K562 (cell line): ENCODE measurements at regions not wholly inside any gene's neighbourhood (a gene's known extent, or its start where the extent isn't known, plus 50 kb on each side); places are given as distances from the start of the nearest gene placed in this dataset.

Source experiments
- ATAC-seq: fragments of 200-7000 bp; cut with Tn5 transposase; 3 replicates; pipeline ENCODE4 v1.9.1; 2020; ENCODE audit warnings: moderate library complexity
- BruUV-seq: library from RNA; stranded (reverse); fragments of 400-500 nt; replicated peaks from 2 replicates; lab custom pipeline; 2021; lab: Mats Ljungman, UMichigan
- CTCF ChIA-PET: fragments of 300-600 bp; formaldehyde crosslinking; extraction: SDS; loops from one replicate; lab custom pipeline; 2021; ENCODE audit warnings: low intra/inter-chr PET ratio; lab: Yijun Ruan, JAX
- POLR2A ChIA-PET: fragments of 300-600, 350-650 bp; sonication (Branson Sonifier 250); formaldehyde crosslinking; extraction: SDS; loops from one replicate; lab custom pipeline; 2021; ENCODE audit warnings: antibody characterized with exemption, inconsistent platforms; lab: Yijun Ruan, JAX
- DNase-seq, 4 experiments: peaks; one replicate each; pipeline versions ENCODE4 v3.0.0 to v3.0.0-alpha.2; 2011 to 2018; ENCODE audit warnings: low spot score in 3 of 4, mixed read lengths in 3 of 4; ENCODE audit errors: extremely low read depth in 1 of 4
- FAIRE-seq: peaks from 2 replicates; lab custom pipeline; 2011; peaks lifted over from hg19 to GRCh38; lab: Jason Lieb, UNC
- H2AFZ ChIP-seq: 2 replicates; pipeline ENCODE4 v1.6.0; 2011; ENCODE audit warnings: low read depth, low read length, control low read depth, inconsistent platforms
- H3K27ac ChIP-seq: fragments of 200-600 bp; 3 replicates; pipeline ENCODE4 v1.8.0; 2011; ENCODE audit warnings: low read depth, mild to moderate bottlenecking, control low read depth, inconsistent platforms, low read length, moderate library complexity, mixed read lengths; ENCODE audit errors: extremely low read depth
- H3K27me3 ChIP-seq, 2 experiments: fragments of 300-600 bp in 1 of 2; 2 replicates in 1 of 2; 3 replicates in 1 of 2; pipeline versions ENCODE4 v1.6.0 to v1.8.0; 2011; ENCODE audit warnings: inconsistent platforms in 2 of 2, low read length in 2 of 2, mild to moderate bottlenecking in 1 of 2, mixed read lengths in 1 of 2, moderate library complexity in 1 of 2; ENCODE audit not compliant: control insufficient read depth in 2 of 2, insufficient read depth in 2 of 2
- H3K36me3 ChIP-seq: fragments of 300-600 bp; 3 replicates; pipeline ENCODE4 v1.8.0; 2011; ENCODE audit warnings: mild to moderate bottlenecking, low read length, inconsistent platforms; ENCODE audit not compliant: control insufficient read depth, insufficient read depth
- H3K4me1 ChIP-seq, 2 experiments: fragments of 200-600 bp in 1 of 2; replicated peaks in 1 of 2; 2 replicates in 1 of 2; 3 replicates in 1 of 2; pipeline versions ENCODE4 v1.5.1 to v1.8.0; 2011; ENCODE audit warnings: inconsistent platforms in 2 of 2, low read length in 2 of 2, mild to moderate bottlenecking in 1 of 2, mixed read lengths in 1 of 2, moderate library complexity in 1 of 2; ENCODE audit not compliant: control insufficient read depth in 2 of 2, insufficient read depth in 2 of 2
- H3K4me2 ChIP-seq: 2 replicates; pipeline ENCODE4 v1.6.1; 2011; ENCODE audit warnings: low read length, control low read depth, inconsistent platforms, mixed read lengths; ENCODE audit not compliant: insufficient read depth
- H3K4me3 ChIP-seq: fragments of 200-600 bp; sonication (generic), shearing (Covaris generic); 2 replicates; pipeline ENCODE4 v1.5.1; 2016; ENCODE audit warnings: control low read depth, inconsistent platforms
- H3K79me2 ChIP-seq: fragments of 200-600 bp; 3 replicates; pipeline ENCODE4 v1.8.0; 2011; ENCODE audit warnings: low read length, inconsistent platforms; ENCODE audit not compliant: control insufficient read depth, insufficient read depth
- H3K9ac ChIP-seq, 2 experiments: 2 replicates each; pipeline versions ENCODE4 v1.6.0 to v1.6.1; 2011; ENCODE audit warnings: low read depth in 2 of 2, low read length in 2 of 2, control low read depth in 1 of 2, inconsistent platforms in 1 of 2, mild to moderate bottlenecking in 1 of 2, mixed read lengths in 1 of 2; ENCODE audit not compliant: insufficient read depth in 1 of 2
- H3K9me1 ChIP-seq: one replicate; pipeline ENCODE4 v1.6.0; 2011; ENCODE audit warnings: inconsistent platforms, mild to moderate bottlenecking, low read length, moderate library complexity; ENCODE audit not compliant: control insufficient read depth, insufficient read depth
- H3K9me3 ChIP-seq: replicated peaks from 2 replicates; pipeline ENCODE4 v1.5.1; 2011; ENCODE audit warnings: low read depth, low read length, inconsistent platforms; ENCODE audit not compliant: control insufficient read depth, insufficient read depth
- H4K20me1 ChIP-seq: replicated peaks from 2 replicates; pipeline ENCODE4 v1.6.1; 2011; ENCODE audit warnings: low read length, inconsistent platforms, mixed read lengths; ENCODE audit not compliant: control insufficient read depth, insufficient read depth
- ATF1 ChIP-seq, 2 experiments: fragments of 450-650 bp in 1 of 2; IDR thresholded peaks; 2 replicates each; pipeline ENCODE4 v1.6.1; 2016; ENCODE audit warnings: missing compliant biosample characterization in 1 of 2, missing genetic modification characterization in 1 of 2
- HCFC1 ChIP-seq: IDR thresholded peaks from 2 replicates; pipeline ENCODE4 v1.6.1; 2012; ENCODE audit warnings: low read depth, low read length, improper control_type of control experiment
- KLF13 ChIP-seq: fragments of 450-650 bp; IDR thresholded peaks from 2 replicates; pipeline ENCODE4 v1.6.1; 2016; ENCODE audit warnings: missing genetic modification characterization, low read depth, mild to moderate bottlenecking, missing compliant biosample characterization, moderate library complexity, borderline replicate concordance
- MECOM ChIP-seq: fragments of 250-450 bp; sonication (Bioruptor Pico); IDR thresholded peaks from 2 replicates; pipeline ENCODE4 v1.8.0; 2022; ENCODE audit warnings: inconsistent platforms
- PREB ChIP-seq: sonication (generic); formaldehyde crosslinking; IDR thresholded peaks from 2 replicates; pipeline ENCODE4 v1.8.1; 2023; ENCODE audit warnings: mild to moderate bottlenecking, missing genetic modification reagents
- PTBP1 ChIP-seq: fragments of 200-400 bp; formaldehyde crosslinking; IDR thresholded peaks from 2 replicates; pipeline ENCODE4 v1.6.1; 2017; ENCODE audit warnings: low read depth, low read length
- RUNX1 ChIP-seq: sonication (generic); IDR thresholded peaks from 2 replicates; pipeline ENCODE4 v1.6.1; 2016; ENCODE audit warnings: antibody characterized with exemption, low read depth
- SNRNP70 ChIP-seq: fragments of 200-400 bp; formaldehyde crosslinking; optimal IDR thresholded peaks from 2 replicates; pipeline ENCODE3; 2017; ENCODE audit warnings: low read depth, low read length
- TAF1 ChIP-seq: IDR thresholded peaks from 2 replicates; pipeline ENCODE4 v1.6.1; 2011; ENCODE audit warnings: mild to moderate bottlenecking, low read length, moderate library complexity; ENCODE audit not compliant: insufficient read depth, control insufficient read depth, severe bottlenecking; ENCODE audit errors: extremely low read depth
- TARDBP ChIP-seq: fragments of 450-650 bp; IDR thresholded peaks from 2 replicates; pipeline ENCODE4 v1.6.1; 2016
- TFE3 ChIP-seq: fragments of 450-650 bp; formaldehyde crosslinking; IDR thresholded peaks from 2 replicates; pipeline ENCODE4 v1.4.0; 2020; ENCODE audit warnings: mild to moderate bottlenecking, mixed read lengths
- ZFX ChIP-seq: sonication (generic); formaldehyde crosslinking; IDR thresholded peaks from 2 replicates; pipeline ENCODE4 v1.8.0; 2022; ENCODE audit warnings: mild to moderate bottlenecking, missing genetic modification reagents, moderate library complexity
- ZNF75A ChIP-seq: fragments of 450-650 bp; formaldehyde crosslinking; IDR thresholded peaks from 2 replicates; pipeline ENCODE4 v1.4.0; 2020; ENCODE audit warnings: mild to moderate bottlenecking
- WGBS: fragments of 100-300 bp; shearing (Covaris generic); methylation state at CpG from one replicate; pipeline ENCODE4 v1.1.6; 2016; ENCODE audit warnings: low coverage, mixed read lengths; ENCODE audit not compliant: insufficient coverage; ENCODE audit errors: missing lambda C conversion rate; 5-methylcytosine and 5-hydroxymethylcytosine counted together
- in situ Hi-C: fragments of 300-500 bp; cut with MboI; formaldehyde crosslinking; loops from 4 replicates; pipeline ENCODE4 v1.15.0; 2018; ENCODE audit warnings: inconsistent platforms, mixed read lengths
- intact Hi-C: fragments of 100-400 bp; cut with micrococcal nuclease; formaldehyde crosslinking; loops from 2 replicates; pipeline ENCODE4 v1.14.2; 2022
- TF ChIP-seq, protein P1 (sequence below): fragments of 450-650 bp; IDR thresholded peaks from 2 replicates; pipeline ENCODE4 v1.6.1; 2016; ENCODE audit warnings: low read depth

GRCh38 chr10:105964009-105964408, 1200.5 kb downstream of the SORCS1 start:
- Histone ChIP-seq H3K36me3 (no peaks in the 10 kb centered on the region), H3K79me2 (no peaks in the 10 kb centered on the region), H3K9ac (no peak overlapping the region), H3K4me3 (no peak overlapping the region), H2AFZ (no peak overlapping the region), H3K9me3 (no peaks in the 10 kb centered on the region), H3K4me2 (no peak overlapping the region), H3K27ac (no peak overlapping the region), H3K27me3 (no peaks in the 10 kb centered on the region), H3K9me1 (no peaks in the 10 kb centered on the region), H4K20me1 (no peaks in the 10 kb centered on the region), H3K4me1 (no peaks in the 10 kb centered on the region)
- 0% methylated on average over 5 of the region's 5 CpGs for WGBS
- ChIA-PET POLR2A (no interaction called here), CTCF (no interaction called here)
- ATAC-seq (no peak), DNase-seq (no peak), FAIRE-seq (no peak)
- intact Hi-C loops: no loop called here
- in situ Hi-C loops: no loop called here
- BruUV-seq: no TSS peak
- no peak for TF ChIP-seq SNRNP70
- TF ChIP-seq TFE3 (CRISPR knock-in tag): no peak
- TF ChIP-seq, protein P1, sequence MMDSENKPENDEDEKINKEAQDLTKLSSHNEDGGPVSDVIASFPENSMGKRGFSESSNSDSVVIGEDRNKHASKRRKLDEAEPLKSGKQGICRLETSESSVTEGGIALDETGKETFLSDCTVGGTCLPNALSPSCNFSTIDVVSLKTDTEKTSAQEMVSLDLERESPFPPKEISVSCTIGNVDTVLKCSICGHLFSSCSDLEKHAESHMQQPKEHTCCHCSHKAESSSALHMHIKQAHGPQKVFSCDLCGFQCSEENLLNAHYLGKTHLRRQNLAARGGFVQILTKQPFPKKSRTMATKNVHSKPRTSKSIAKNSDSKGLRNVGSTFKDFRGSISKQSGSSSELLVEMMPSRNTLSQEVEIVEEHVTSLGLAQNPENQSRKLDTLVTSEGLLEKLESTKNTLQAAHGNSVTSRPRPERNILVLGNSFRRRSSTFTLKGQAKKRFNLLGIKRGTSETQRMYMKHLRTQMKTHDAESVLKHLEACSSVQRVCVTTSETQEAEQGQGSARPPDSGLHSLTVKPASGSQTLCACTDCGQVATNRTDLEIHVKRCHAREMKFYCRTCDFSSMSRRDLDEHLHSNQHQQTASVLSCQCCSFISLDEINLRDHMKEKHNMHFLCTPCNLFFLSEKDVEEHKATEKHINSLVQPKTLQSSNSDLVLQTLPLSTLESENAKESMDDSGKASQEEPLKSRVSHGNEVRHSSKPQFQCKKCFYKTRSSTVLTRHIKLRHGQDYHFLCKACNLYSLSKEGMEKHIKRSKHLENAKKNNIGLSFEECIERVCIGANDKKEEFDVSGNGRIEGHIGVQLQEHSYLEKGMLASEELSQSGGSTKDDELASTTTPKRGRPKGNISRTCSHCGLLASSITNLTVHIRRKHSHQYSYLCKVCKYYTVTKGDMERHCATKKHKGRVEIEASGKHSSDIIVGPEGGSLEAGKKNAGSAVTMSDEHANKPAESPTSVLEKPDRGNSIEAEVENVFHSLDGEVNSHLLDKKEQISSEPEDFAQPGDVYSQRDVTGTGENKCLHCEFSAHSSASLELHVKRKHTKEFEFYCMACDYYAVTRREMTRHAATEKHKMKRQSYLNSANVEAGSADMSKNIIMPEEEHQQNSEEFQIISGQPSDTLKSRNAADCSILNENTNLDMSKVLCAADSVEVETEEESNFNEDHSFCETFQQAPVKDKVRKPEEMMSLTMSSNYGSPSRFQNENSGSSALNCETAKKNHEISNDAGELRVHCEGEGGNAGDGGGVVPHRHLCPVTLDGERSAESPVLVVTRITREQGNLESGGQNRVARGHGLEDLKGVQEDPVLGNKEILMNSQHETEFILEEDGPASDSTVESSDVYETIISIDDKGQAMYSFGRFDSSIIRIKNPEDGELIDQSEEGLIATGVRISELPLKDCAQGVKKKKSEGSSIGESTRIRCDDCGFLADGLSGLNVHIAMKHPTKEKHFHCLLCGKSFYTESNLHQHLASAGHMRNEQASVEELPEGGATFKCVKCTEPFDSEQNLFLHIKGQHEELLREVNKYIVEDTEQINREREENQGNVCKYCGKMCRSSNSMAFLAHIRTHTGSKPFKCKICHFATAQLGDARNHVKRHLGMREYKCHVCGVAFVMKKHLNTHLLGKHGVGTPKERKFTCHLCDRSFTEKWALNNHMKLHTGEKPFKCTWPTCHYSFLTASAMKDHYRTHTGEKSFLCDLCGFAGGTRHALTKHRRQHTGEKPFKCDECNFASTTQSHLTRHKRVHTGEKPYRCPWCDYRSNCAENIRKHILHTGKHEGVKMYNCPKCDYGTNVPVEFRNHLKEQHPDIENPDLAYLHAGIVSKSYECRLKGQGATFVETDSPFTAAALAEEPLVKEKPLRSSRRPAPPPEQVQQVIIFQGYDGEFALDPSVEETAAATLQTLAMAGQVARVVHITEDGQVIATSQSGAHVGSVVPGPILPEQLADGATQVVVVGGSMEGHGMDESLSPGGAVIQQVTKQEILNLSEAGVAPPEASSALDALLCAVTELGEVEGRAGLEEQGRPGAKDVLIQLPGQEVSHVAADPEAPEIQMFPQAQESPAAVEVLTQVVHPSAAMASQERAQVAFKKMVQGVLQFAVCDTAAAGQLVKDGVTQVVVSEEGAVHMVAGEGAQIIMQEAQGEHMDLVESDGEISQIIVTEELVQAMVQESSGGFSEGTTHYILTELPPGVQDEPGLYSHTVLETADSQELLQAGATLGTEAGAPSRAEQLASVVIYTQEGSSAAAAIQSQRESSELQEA: no peak
- no peak for TF ChIP-seq TAF1
- TF ChIP-seq ZNF75A: no peak
- TF ChIP-seq ZFX (CRISPR knock-in tag): no peak
- TF ChIP-seq HCFC1: no peak
- no peak for TF ChIP-seq ATF1 (CRISPR knock-in tag; IDR thresholded peaks at IDR 0.05)
- TF ChIP-seq ATF1 (tag; IDR thresholded peaks at IDR 0.05): no peak
- TF ChIP-seq RUNX1: no peak
- no peak for TF ChIP-seq MECOM
- no peak for TF ChIP-seq TARDBP
- no peak for TF ChIP-seq KLF13 (tag)
- no peak for TF ChIP-seq PTBP1
- TF ChIP-seq PREB (CRISPR knock-in tag): no peak
